Activated T-helper 17 cell treated with anti-CD3 and anti-CD28 coated beads, Interleukin-2, amount 50 U/mL, for 72 hours (primary cell): ENCODE measurements at regions not wholly inside any gene's neighbourhood (a gene's known extent, or its start where the extent isn't known, plus 50 kb on each side); places are given as distances from the start of the nearest gene placed in this dataset.
A peak's percentile ranks its signal among the peaks of the same experiment; 100 is the strongest.
"Not testable (repeated sequence)": the region's sequence is repeated elsewhere in the genome, so short reads cannot be mapped to it uniquely, and the experiment has no call there.

Experiments used
- ATAC-seq: fragments of 150-1000 bp; cut with Tn5 transposase; replicated peaks from 2 replicates; pipeline ENCODE4 v1.10.0; 2021; ENCODE audit warnings: mild to moderate bottlenecking, moderate library complexity
- H3K27ac Mint-ChIP-seq: one replicate; pipeline ENCODE4 v1.8.0; 2022; ENCODE audit warnings: mixed read lengths
- H3K27me3 Mint-ChIP-seq: one replicate; pipeline ENCODE4 v1.8.0; 2022; ENCODE audit warnings: mixed read lengths
- H3K36me3 Mint-ChIP-seq: one replicate; pipeline ENCODE4 v1.8.0; 2022; ENCODE audit warnings: low read depth, mild to moderate bottlenecking, mixed read lengths
- H3K4me1 Mint-ChIP-seq: one replicate; pipeline ENCODE4 v1.8.0; 2022; ENCODE audit warnings: mixed read lengths
- H3K4me3 Mint-ChIP-seq: one replicate; pipeline ENCODE4 v1.8.0; 2022; ENCODE audit warnings: mild to moderate bottlenecking, mixed read lengths
- H3K9me3 Mint-ChIP-seq: one replicate; pipeline ENCODE4 v1.8.0; 2022; ENCODE audit warnings: mixed read lengths

- no peaks in the 10 kb centered on the region for H3K4me1 Mint-ChIP-seq
- H3K27ac Mint-ChIP-seq: no peak overlapping the region
- ATAC-seq: no peak
- no peaks in the 10 kb centered on the region for H3K36me3 Mint-ChIP-seq
- H3K9me3 Mint-ChIP-seq: peaks cover 8% of the 10 kb centered on the region
- H3K27me3 Mint-ChIP-seq: peaks cover 44% of the 10 kb centered on the region
- no peak overlapping the region for H3K4me3 Mint-ChIP-seq
These were observed 179.2 kb downstream of the PTPN11 start for GRCh38 chr12:112597986-112598385.

- Mint-ChIP-seq H3K4me1 (no peaks in the 10 kb centered on the region), H3K9me3 (peaks cover 8% of the 10 kb centered on the region), H3K4me3 (no peak overlapping the region), H3K27me3 (peaks cover 44% of the 10 kb centered on the region), H3K36me3 (no peaks in the 10 kb centered on the region), H3K27ac (no peak overlapping the region)
- ATAC-seq: no peak
These were observed 179.9 kb downstream of the PTPN11 start for GRCh38 chr12:112598626-112599025.

GRCh38 chr12:112599871-112600270 is 181.1 kb downstream of the PTPN11 start:
- Mint-ChIP-seq H3K4me1 (no peaks in the 10 kb centered on the region), H3K27ac (no peak overlapping the region), H3K27me3 (peaks cover 46% of the 10 kb centered on the region), H3K9me3 (peaks cover 8% of the 10 kb centered on the region), H3K4me3 (no peak overlapping the region), H3K36me3 (no peaks in the 10 kb centered on the region)
- no peak for ATAC-seq

- H3K4me1 Mint-ChIP-seq: no peaks in the 10 kb centered on the region
- no peak overlapping the region for H3K4me3 Mint-ChIP-seq
- H3K9me3 Mint-ChIP-seq: peaks cover 8% of the 10 kb centered on the region
- no peaks in the 10 kb centered on the region for H3K36me3 Mint-ChIP-seq
- ATAC-seq: no peak
- peaks cover 35% of the 10 kb centered on the region for H3K27me3 Mint-ChIP-seq
- no peak overlapping the region for H3K27ac Mint-ChIP-seq
These were observed 183.4 kb downstream of the PTPN11 start for GRCh38 chr12:112602150-112602549.

GRCh38 chr12:112606611-112607365 is 184.8 kb upstream of the RPH3A start:
- Mint-ChIP-seq H3K27ac (no peak overlapping the region), H3K4me3 (no peak overlapping the region), H3K36me3 (no peaks in the 10 kb centered on the region), H3K9me3 (no peaks in the 10 kb centered on the region), H3K27me3 (peaks cover 22% of the 10 kb centered on the region), H3K4me1 (no peaks in the 10 kb centered on the region)
- no peak for ATAC-seq

GRCh38 chr12:112607427-112607826 is 184.1 kb upstream of the RPH3A start:
- Mint-ChIP-seq H3K9me3 (no peaks in the 10 kb centered on the region), H3K4me3 (no peak overlapping the region), H3K27me3 (peaks cover 19% of the 10 kb centered on the region), H3K4me1 (no peaks in the 10 kb centered on the region), H3K27ac (no peak overlapping the region), H3K36me3 (no peaks in the 10 kb centered on the region)
- ATAC-seq: no peak

GRCh38 chr12:112611908-112612307 is 179.6 kb upstream of the RPH3A start:
- Mint-ChIP-seq H3K27me3 (peaks cover 14% of the 10 kb centered on the region), H3K4me3 (no peak overlapping the region), H3K36me3 (no peaks in the 10 kb centered on the region), H3K27ac (no peak overlapping the region), H3K9me3 (no peaks in the 10 kb centered on the region), H3K4me1 (no peaks in the 10 kb centered on the region)
- ATAC-seq: no peak

- H3K36me3 Mint-ChIP-seq: no peaks in the 10 kb centered on the region
- peaks cover 12% of the 10 kb centered on the region for H3K4me1 Mint-ChIP-seq
- no peak overlapping the region for H3K4me3 Mint-ChIP-seq
- no peaks in the 10 kb centered on the region for H3K9me3 Mint-ChIP-seq
- no peak overlapping the region for H3K27ac Mint-ChIP-seq
- ATAC-seq: no peak
- peaks cover 6% of the 10 kb centered on the region for H3K27me3 Mint-ChIP-seq
These were observed 176.4 kb upstream of the RPH3A start for GRCh38 chr12:112615196-112615595.

GRCh38 chr12:112616469-112617152 is 174.9 kb upstream of the RPH3A start:
- Mint-ChIP-seq H3K27me3 (peaks cover 8% of the 10 kb centered on the region), H3K27ac (no peak overlapping the region), H3K4me1 (peaks cover 16% of the 10 kb centered on the region), H3K9me3 (no peaks in the 10 kb centered on the region), H3K4me3 (peak overlapping the region; percentile 35), H3K36me3 (no peaks in the 10 kb centered on the region)
- no peak for ATAC-seq

- Mint-ChIP-seq H3K36me3 (no peaks in the 10 kb centered on the region), H3K27ac (no peak overlapping the region), H3K27me3 (peaks cover 8% of the 10 kb centered on the region), H3K9me3 (no peaks in the 10 kb centered on the region), H3K4me1 (peaks cover 16% of the 10 kb centered on the region), H3K4me3 (peak overlapping the region; percentile 35)
- ATAC-seq: no peak
These were observed 174.4 kb upstream of the RPH3A start for GRCh38 chr12:112617153-112617505.

- Mint-ChIP-seq H3K27ac (no peak overlapping the region), H3K4me1 (peaks cover 9% of the 10 kb centered on the region), H3K27me3 (no peaks in the 10 kb centered on the region), H3K36me3 (no peaks in the 10 kb centered on the region), H3K9me3 (no peaks in the 10 kb centered on the region), H3K4me3 (no peak overlapping the region)
- no peak for ATAC-seq
These were observed 163.7 kb upstream of the RPH3A start for GRCh38 chr12:112627851-112628250.

- not testable (repeated sequence) for H3K4me3 Mint-ChIP-seq, ATAC-seq, H3K4me1 Mint-ChIP-seq, H3K9me3 Mint-ChIP-seq, H3K36me3 Mint-ChIP-seq, H3K27me3 Mint-ChIP-seq, H3K27ac Mint-ChIP-seq
These were observed 159.6 kb upstream of the RPH3A start for GRCh38 chr12:112631974-112632373.

- H3K27ac Mint-ChIP-seq: no peak overlapping the region
- ATAC-seq: no peak
- no peaks in the 10 kb centered on the region for H3K36me3 Mint-ChIP-seq
- H3K9me3 Mint-ChIP-seq: no peaks in the 10 kb centered on the region
- peaks cover 11% of the 10 kb centered on the region for H3K27me3 Mint-ChIP-seq
- H3K4me3 Mint-ChIP-seq: no peak overlapping the region
- no peaks in the 10 kb centered on the region for H3K4me1 Mint-ChIP-seq
These were observed 156.5 kb upstream of the RPH3A start for GRCh38 chr12:112635036-112635435.

- no peak overlapping the region for H3K4me3 Mint-ChIP-seq
- no peaks in the 10 kb centered on the region for H3K36me3 Mint-ChIP-seq
- H3K9me3 Mint-ChIP-seq: no peaks in the 10 kb centered on the region
- H3K27ac Mint-ChIP-seq: no peak overlapping the region
- no peaks in the 10 kb centered on the region for H3K4me1 Mint-ChIP-seq
- ATAC-seq: no peak
- H3K27me3 Mint-ChIP-seq: peaks cover 16% of the 10 kb centered on the region
These were observed 153.1 kb upstream of the RPH3A start for GRCh38 chr12:112638420-112638819.

- Mint-ChIP-seq H3K27ac (no peak overlapping the region), H3K27me3 (peaks cover 9% of the 10 kb centered on the region), H3K4me1 (no peaks in the 10 kb centered on the region), H3K4me3 (no peak overlapping the region), H3K9me3 (no peaks in the 10 kb centered on the region), H3K36me3 (no peaks in the 10 kb centered on the region)
- no peak for ATAC-seq
These were observed 146.0 kb upstream of the RPH3A start for GRCh38 chr12:112645586-112645985.
